Keratinocyte (primary cell): ENCODE measurements at regions not wholly inside any gene's neighbourhood (a gene's known extent, or its start where the extent isn't known, plus 50 kb on each side); places are given as distances from the start of the nearest gene placed in this dataset.
"Not testable (repeated sequence)": the region's sequence is repeated elsewhere in the genome, so short reads cannot be mapped to it uniquely, and the experiment has no call there.

ENCODE experiments used
- DNase-seq: peaks from one replicate; pipeline ENCODE4 v3.0.0-alpha.2; 2011; ENCODE audit warnings: low read depth, missing footprints, low spot score
- FAIRE-seq: peaks from 2 replicates; lab custom pipeline; 2011; peaks lifted over from hg19 to GRCh38; lab: Jason Lieb, UNC
- H2AFZ ChIP-seq: 2 replicates; pipeline ENCODE4 v1.6.0; 2012; ENCODE audit warnings: low read length, control low read depth, inconsistent platforms; ENCODE audit not compliant: control insufficient read depth
- H3K27ac ChIP-seq: 2 replicates; pipeline ENCODE4 v1.5.1; 2011; ENCODE audit warnings: low read length; ENCODE audit not compliant: control insufficient read depth, insufficient read depth
- H3K27me3 ChIP-seq: 3 replicates; pipeline ENCODE4 v1.6.0; 2011; ENCODE audit warnings: low read length; ENCODE audit not compliant: control insufficient read depth, insufficient read depth; ENCODE audit errors: extremely low read depth
- H3K36me3 ChIP-seq, 2 experiments: 2 replicates in 1 of 2; 3 replicates in 1 of 2; pipeline ENCODE4 v1.5.1; 2011; ENCODE audit warnings: low read length in 2 of 2, mild to moderate bottlenecking in 1 of 2; ENCODE audit not compliant: control insufficient read depth in 2 of 2, insufficient read depth in 2 of 2; ENCODE audit errors: extremely low read depth in 1 of 2
- H3K4me1 ChIP-seq: 3 replicates; pipeline ENCODE4 v1.5.1; 2011; ENCODE audit warnings: low read length; ENCODE audit not compliant: control insufficient read depth, insufficient read depth; ENCODE audit errors: extremely low read depth
- H3K4me2 ChIP-seq: 3 replicates; pipeline ENCODE4 v1.6.0; 2011; ENCODE audit warnings: low read depth, low read length; ENCODE audit not compliant: control insufficient read depth, insufficient read depth; ENCODE audit errors: extremely low read depth
- H3K4me3 ChIP-seq, 3 experiments: fragments of 200-600 bp in 1 of 3; sonication (generic) in 1 of 3; 2 replicates in 2 of 3; 3 replicates in 1 of 3; pipeline ENCODE4 v1.5.1; 2011 to 2016; ENCODE audit warnings: low read length in 3 of 3, mild to moderate bottlenecking in 3 of 3, control low read depth in 2 of 3, inconsistent platforms in 1 of 3, low read depth in 1 of 3, mixed read lengths in 1 of 3, mixed run types in 1 of 3, moderate library complexity in 1 of 3; ENCODE audit not compliant: control insufficient read depth in 2 of 3, insufficient read depth in 2 of 3; ENCODE audit errors: extremely low read depth in 1 of 3
- H3K79me2 ChIP-seq: 2 replicates; pipeline ENCODE4 v1.6.0; 2012; ENCODE audit warnings: low read length; ENCODE audit not compliant: control insufficient read depth, insufficient read depth
- H3K9ac ChIP-seq: 3 replicates; pipeline ENCODE4 v1.6.0; 2011; ENCODE audit warnings: low read length; ENCODE audit not compliant: control insufficient read depth, insufficient read depth; ENCODE audit errors: extremely low read depth
- H3K9me1 ChIP-seq: 3 replicates; pipeline ENCODE4 v1.6.0; 2011; ENCODE audit warnings: low read length; ENCODE audit not compliant: control insufficient read depth, insufficient read depth; ENCODE audit errors: extremely low read depth
- H3K9me3 ChIP-seq: 2 replicates; pipeline ENCODE4 v1.5.1; 2012; ENCODE audit warnings: low read depth, low read length; ENCODE audit not compliant: control insufficient read depth
- H4K20me1 ChIP-seq: 3 replicates; pipeline ENCODE4 v1.6.0; 2011; ENCODE audit warnings: low read length; ENCODE audit not compliant: control insufficient read depth, insufficient read depth; ENCODE audit errors: extremely low read depth
- EZH2 ChIP-seq: IDR thresholded peaks from one replicate; pipeline ENCODE4 v1.6.1; 2012; ENCODE audit warnings: inconsistent platforms, mild to moderate bottlenecking, low read length, moderate library complexity
- dilution Hi-C: fragments of 300-500 bp; cut with MboI; formaldehyde crosslinking; loops from one replicate; pipeline ENCODE4 v1.7.0; 2020; ENCODE audit warnings: low sequenced_read_pairs; ENCODE audit not compliant: extremely low pct_ligation_motif_present
- TF ChIP-seq, protein P1 (sequence below), 3 experiments: IDR thresholded peaks in 1 of 3; conservative IDR thresholded peaks in 1 of 3; optimal IDR thresholded peaks in 1 of 3; 2 replicates in 2 of 3; 3 replicates in 1 of 3; pipeline versions ENCODE3 to v1.5.1; 2011; ENCODE audit warnings: low read length in 3 of 3, mild to moderate bottlenecking in 3 of 3, moderate library complexity in 2 of 3, control low read depth in 1 of 3, inconsistent platforms in 1 of 3; ENCODE audit not compliant: insufficient read depth in 2 of 3; ENCODE audit errors: extremely low read depth in 1 of 3

DNA sequence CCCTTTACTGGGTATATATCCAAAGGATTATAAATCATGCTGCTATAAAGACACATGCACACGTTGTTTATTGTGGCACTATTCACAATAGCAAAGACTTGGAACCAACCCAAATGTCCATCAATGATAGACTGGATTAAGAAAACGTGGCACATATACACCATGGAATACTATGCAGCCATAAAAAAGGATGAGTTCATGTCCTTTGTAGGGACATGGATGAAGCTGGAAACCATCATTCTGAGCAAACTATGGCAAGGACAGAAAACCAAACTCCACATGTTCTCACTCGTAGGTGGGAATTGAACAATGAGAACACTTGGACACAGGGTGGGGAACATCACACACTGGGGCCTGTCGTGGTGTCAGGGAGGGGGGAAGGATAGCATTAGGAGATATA lies 59.2 kb downstream of the CXorf49B start:
- H3K27ac ChIP-seq, H3K79me2 ChIP-seq, H3K4me1 ChIP-seq, H3K9ac ChIP-seq, H3K9me3 ChIP-seq, dilution Hi-C loops, H3K4me3 ChIP-seq, H3K36me3 ChIP-seq, H3K9me1 ChIP-seq, H2AFZ ChIP-seq, H3K4me2 ChIP-seq, H3K27me3 ChIP-seq, DNase-seq, FAIRE-seq, H4K20me1 ChIP-seq: not testable (repeated sequence)

DNA sequence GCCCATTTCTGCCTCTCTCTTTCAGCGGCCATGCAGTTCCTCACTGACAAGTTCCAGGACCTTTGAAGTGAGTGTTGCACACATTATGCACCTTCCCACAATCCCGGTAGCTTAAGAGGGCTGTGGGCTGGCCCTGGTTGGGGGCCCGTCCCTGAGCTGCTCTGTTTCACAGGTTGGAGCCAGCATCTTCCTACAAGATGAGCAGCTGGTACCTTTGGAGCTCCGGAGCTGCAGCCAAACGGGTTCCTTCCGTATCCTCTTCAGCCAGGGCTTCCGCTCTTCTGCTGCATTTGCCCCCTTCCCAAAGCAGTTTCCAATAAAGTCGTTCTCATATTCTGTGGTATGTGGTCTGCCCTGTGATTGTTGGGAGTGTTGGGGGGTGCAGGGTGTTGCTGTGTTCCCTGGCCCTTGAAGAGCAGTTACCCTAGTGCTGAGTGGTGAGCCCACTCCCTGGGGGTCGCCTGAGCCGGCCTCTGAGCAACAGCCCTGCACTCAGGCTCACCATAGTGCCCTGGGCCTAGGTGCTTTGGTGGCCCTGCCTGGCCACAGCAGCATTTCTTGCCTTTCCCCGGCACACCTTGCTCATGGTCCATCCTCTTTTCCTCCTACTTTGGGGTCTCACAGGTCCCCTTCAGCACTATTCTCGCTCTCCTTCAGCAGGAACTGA lies 60.4 kb downstream of the CXorf49B start:
- DNase-seq (no peak), FAIRE-seq (no peak)
- H3K27ac ChIP-seq, result no peak overlapping the region
- no peaks in the 10 kb centered on the region for H3K36me3 ChIP-seq
- no peak overlapping the region for H3K9ac ChIP-seq
- no peaks in the 10 kb centered on the region for H3K27me3 ChIP-seq
- H3K4me1 ChIP-seq, result no peaks in the 10 kb centered on the region
- dilution Hi-C loops, result no loop called here
- TF ChIP-seq EZH2, result no peak
- TF ChIP-seq, protein P1, sequence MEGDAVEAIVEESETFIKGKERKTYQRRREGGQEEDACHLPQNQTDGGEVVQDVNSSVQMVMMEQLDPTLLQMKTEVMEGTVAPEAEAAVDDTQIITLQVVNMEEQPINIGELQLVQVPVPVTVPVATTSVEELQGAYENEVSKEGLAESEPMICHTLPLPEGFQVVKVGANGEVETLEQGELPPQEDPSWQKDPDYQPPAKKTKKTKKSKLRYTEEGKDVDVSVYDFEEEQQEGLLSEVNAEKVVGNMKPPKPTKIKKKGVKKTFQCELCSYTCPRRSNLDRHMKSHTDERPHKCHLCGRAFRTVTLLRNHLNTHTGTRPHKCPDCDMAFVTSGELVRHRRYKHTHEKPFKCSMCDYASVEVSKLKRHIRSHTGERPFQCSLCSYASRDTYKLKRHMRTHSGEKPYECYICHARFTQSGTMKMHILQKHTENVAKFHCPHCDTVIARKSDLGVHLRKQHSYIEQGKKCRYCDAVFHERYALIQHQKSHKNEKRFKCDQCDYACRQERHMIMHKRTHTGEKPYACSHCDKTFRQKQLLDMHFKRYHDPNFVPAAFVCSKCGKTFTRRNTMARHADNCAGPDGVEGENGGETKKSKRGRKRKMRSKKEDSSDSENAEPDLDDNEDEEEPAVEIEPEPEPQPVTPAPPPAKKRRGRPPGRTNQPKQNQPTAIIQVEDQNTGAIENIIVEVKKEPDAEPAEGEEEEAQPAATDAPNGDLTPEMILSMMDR (optimal IDR thresholded peaks at IDR 0.05 in 1 of 3, IDR thresholded peaks at IDR 0.05 in 1 of 3, conservative IDR thresholded peaks at IDR 0.05 in 1 of 3; ENCODE audit: extremely low read depth in 1 of 3, insufficient read depth in 2 of 3, low read length in 3 of 3), result no peak
- H3K4me3 ChIP-seq, result no peak overlapping the region
- no peaks in the 10 kb centered on the region for H3K79me2 ChIP-seq
- no peaks in the 10 kb centered on the region for H4K20me1 ChIP-seq
- H3K4me2 ChIP-seq, result no peak overlapping the region
- H2AFZ ChIP-seq, result no peak overlapping the region
- H3K9me1 ChIP-seq, result no peaks in the 10 kb centered on the region
- no peaks in the 10 kb centered on the region for H3K9me3 ChIP-seq

DNA sequence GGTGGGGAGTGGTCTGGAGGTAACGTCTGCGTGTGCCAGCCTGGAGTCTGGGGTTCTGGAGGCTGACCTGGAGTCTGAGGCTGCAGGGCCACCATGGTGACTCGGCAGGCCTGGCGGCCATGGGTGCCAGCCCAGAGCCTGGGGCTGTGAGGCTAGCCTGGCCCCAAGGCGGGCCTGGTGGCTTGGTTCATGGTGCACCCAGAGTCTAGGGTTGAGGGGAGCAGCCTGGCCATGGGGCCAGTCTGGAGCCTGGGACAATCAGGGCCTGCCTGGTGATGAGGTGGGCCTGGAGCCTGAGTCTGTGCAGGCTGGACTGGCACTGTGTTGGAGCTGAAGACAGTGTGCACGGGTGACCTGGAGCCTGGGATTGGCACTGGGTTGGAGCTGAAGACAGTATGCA lies 64.9 kb downstream of the CXorf49B start:
- Histone ChIP-seq H3K4me1 (no peaks in the 10 kb centered on the region), H3K27ac (no peak overlapping the region), H3K27me3 (no peaks in the 10 kb centered on the region), H3K4me3 (no peak overlapping the region), H3K4me2 (no peak overlapping the region), H3K9ac (no peak overlapping the region), H4K20me1 (no peaks in the 10 kb centered on the region), H3K9me1 (no peaks in the 10 kb centered on the region), H3K36me3 (no peaks in the 10 kb centered on the region), H3K9me3 (no peaks in the 10 kb centered on the region), H3K79me2 (no peaks in the 10 kb centered on the region), H2AFZ (no peak overlapping the region)
- FAIRE-seq (no peak), DNase-seq (no peak)
- no peak for TF ChIP-seq EZH2
- TF ChIP-seq, protein P1 (optimal IDR thresholded peaks at IDR 0.05 in 1 of 3, IDR thresholded peaks at IDR 0.05 in 1 of 3, conservative IDR thresholded peaks at IDR 0.05 in 1 of 3; ENCODE audit: extremely low read depth in 1 of 3, insufficient read depth in 2 of 3, low read length in 3 of 3), result no peak
- dilution Hi-C loops, result no loop called here

DNA sequence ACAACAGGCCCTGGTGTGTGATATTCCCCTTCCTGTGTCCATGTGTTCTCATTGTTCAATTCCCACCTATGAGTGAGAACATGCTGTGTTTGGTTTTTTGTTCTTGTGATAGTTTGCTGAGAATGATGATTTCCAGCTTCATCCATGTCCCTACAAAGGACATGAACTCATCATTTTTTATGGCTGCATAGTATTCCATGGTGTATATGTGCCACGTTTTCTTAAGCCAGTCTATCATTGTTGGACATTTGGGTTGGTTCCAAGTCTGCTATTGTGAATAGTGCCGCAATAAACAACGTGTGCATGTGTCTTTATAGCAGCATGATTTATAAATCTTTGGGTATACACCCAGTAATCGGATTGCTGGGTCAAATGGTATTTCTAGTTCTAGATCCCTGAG lies 72.6 kb upstream of the NHSL2 start:
- H3K9me1 ChIP-seq, H4K20me1 ChIP-seq, dilution Hi-C loops, H3K4me2 ChIP-seq, FAIRE-seq, DNase-seq, H3K9me3 ChIP-seq, H3K79me2 ChIP-seq, H3K27me3 ChIP-seq, H3K36me3 ChIP-seq, H3K9ac ChIP-seq, H2AFZ ChIP-seq, H3K27ac ChIP-seq, H3K4me1 ChIP-seq, H3K4me3 ChIP-seq: not testable (repeated sequence)
